Motor neuron (in vitro differentiated cells): ENCODE measurements at regions not wholly inside any gene's neighbourhood (a gene's known extent, or its start where the extent isn't known, plus 50 kb on each side); places are given as distances from the start of the nearest gene placed in this dataset.
"Not testable (repeated sequence)": the region's sequence is repeated elsewhere in the genome, so short reads cannot be mapped to it uniquely, and the experiment has no call there.

Experiments
- ATAC-seq, 8 experiments: fragments of 200-7000 bp; cut with Tn5 transposase; replicated peaks in 6 of 8; 2 replicates each; pipeline ENCODE4 v1.8.0; 2021; ENCODE audit warnings: mild to moderate bottlenecking in 8 of 8, moderate library complexity in 8 of 8
- H3K27ac ChIP-seq, 2 donors: fragments of 250-450 bp; sonication (Bioruptor Pico); 2 replicates each; pipeline ENCODE4 v1.9.0; 2021; ENCODE audit warnings: antibody characterized with exemption in 2 of 2, mild to moderate bottlenecking in 2 of 2, moderate library complexity in 1 of 2
- H3K4me1 ChIP-seq, 2 donors: fragments of 250-450 bp; sonication (Bioruptor Pico); replicated peaks in 1 of 2; 2 replicates each; pipeline ENCODE4 v1.6.1; 2021; ENCODE audit warnings: antibody characterized with exemption in 2 of 2, mild to moderate bottlenecking in 2 of 2, moderate library complexity in 1 of 2
- H3K4me3 ChIP-seq, 5 donors: fragments of 250-450 bp; sonication (Bioruptor Pico); 2 replicates each; pipeline ENCODE4 v1.9.0; 2021; ENCODE audit warnings: antibody characterized with exemption in 5 of 5, mild to moderate bottlenecking in 5 of 5, moderate library complexity in 4 of 5
- WGBS, 10 experiments: fragments of 450-650 bp; shearing (Covaris generic); methylation state at CpG; one replicate each; pipeline ENCODE4 v1.0.0; 2022; 5-methylcytosine and 5-hydroxymethylcytosine counted together
- in situ Hi-C, 9 experiments: fragments of 400-800 bp; cut with MboI; loops; one replicate each; pipeline ENCODE4 v1.15.0; 2021; ENCODE audit warnings: low sequenced_read_pairs in 9 of 9, low pct_unique_long_range_greater_than_20kb in 2 of 9; ENCODE audit not compliant: unreplicated experiment in 9 of 9

- ATAC-seq, H3K4me3 ChIP-seq, H3K4me1 ChIP-seq, H3K27ac ChIP-seq, in situ Hi-C loops: not testable (repeated sequence)
- 90% methylated on average over 6 of the region's 35 CpGs; no CpG with 5 or more reads in 9 of the 10 experiments for WGBS, 10 experiments
These were observed 52.3 kb upstream of the MARK1 start for GRCh38 chr1:220475608-220476007.

GRCh38 chr1:220475141-220475540 lies 52.8 kb upstream of the MARK1 start:
- H3K4me3 ChIP-seq, H3K4me1 ChIP-seq, H3K27ac ChIP-seq, ATAC-seq, in situ Hi-C loops: not testable (repeated sequence)
- WGBS, 10 experiments: 30 to 100% (median 92%) methylated on average over 1 to 7 of the region's 8 CpGs; no CpG with 5 or more reads in 4 of the 10 experiments

GRCh38 chr1:220473440-220473839 lies 54.5 kb upstream of the MARK1 start:
- no peak overlapping the region for H3K27ac ChIP-seq
- 19 to 100% (median 91%) methylated on average over 1 to 2 of the region's 2 CpGs for WGBS, 10 experiments
- H3K4me1 ChIP-seq: no peaks in the 10 kb centered on the region
- H3K4me3 ChIP-seq: no peak overlapping the region
- ATAC-seq: no peak
- in situ Hi-C loops: no loop called here

DNA sequence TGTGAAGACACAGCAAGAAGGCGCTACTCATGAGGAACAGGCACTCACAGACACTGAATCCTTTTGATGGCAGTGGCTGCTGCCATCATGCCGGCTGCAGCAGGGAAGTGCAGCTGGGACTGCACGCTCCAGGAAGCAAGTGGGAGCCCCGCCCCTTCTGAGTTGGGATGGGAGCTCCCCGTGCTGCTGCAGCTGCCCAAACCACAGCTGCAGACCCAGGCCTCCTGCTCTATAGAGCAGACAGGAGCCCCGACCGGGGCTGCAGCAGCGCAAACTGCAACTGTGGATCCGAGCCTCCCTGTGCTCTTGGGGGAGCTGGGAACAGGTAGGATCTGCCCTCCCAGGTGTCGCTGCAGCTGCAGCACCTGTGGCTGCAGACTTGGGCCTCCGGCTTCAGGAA lies 65.2 kb upstream of the MARK1 start:
- in situ Hi-C loops: no loop called here
- peak; percentile 48 to 100 (median 92) for ATAC-seq
- H3K4me3 ChIP-seq: no peak overlapping the region
- no peaks in the 10 kb centered on the region for H3K4me1 ChIP-seq
- H3K27ac ChIP-seq: no peak overlapping the region
- WGBS, 10 experiments: 0 to 60% (median 39%) methylated on average over 1 to 10 of the region's 11 CpGs; no CpG with 5 or more reads in 4 of the 10 experiments

DNA sequence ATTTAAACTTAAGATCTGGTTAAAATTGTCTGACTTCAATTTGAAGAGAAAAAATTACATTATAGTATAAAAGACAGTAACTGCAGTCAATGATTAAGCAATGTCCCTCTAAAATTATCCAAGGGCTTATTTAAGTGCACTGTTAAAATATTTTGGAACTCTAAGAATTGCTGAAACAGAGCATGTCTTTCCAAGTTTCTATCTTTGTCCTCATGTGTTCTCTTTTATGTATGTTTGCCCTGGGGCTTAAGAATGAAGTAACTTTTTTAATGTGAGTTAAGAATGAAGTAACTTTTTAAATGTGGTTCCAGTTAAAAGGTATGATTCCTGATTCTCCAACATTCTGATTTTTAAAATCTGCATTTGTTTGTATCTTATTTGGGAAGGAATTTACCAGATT lies 69.0 kb upstream of the MARK1 start:
- ATAC-seq: no peak
- no peaks in the 10 kb centered on the region for H3K4me1 ChIP-seq
- H3K27ac ChIP-seq: no peak overlapping the region
- in situ Hi-C loops: no loop called here
- H3K4me3 ChIP-seq: no peak overlapping the region

- in situ Hi-C loops: no loop called here
- no peak for ATAC-seq
These were observed 69.9 kb upstream of the MARK1 start for GRCh38 chr1:220457957-220458609.

DNA sequence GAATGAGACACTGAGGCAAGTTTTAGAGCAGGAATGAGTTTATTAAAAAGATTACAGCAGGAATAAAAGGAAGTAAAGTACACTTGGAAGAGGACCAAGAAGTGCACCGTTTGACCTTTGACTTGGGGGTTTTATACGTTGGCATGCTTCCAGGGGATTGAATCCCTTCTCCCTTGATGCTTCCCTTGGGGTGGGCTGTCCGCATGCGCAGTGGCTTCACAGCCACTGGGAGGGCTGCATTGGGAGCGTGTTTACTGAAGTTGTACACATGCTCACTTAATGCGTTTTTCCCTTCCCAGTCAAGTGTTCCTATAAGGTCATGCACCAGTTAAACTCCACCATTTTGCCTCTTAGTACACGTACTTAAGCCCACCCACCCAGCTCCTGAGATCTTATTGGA lies 72.4 kb upstream of the MARK1 start:
- 8 to 96% (median 80%) methylated on average over 2 to 7 of the region's 7 CpGs; no CpG with 5 or more reads in 1 of the 10 experiments for WGBS, 10 experiments
- Histone ChIP-seq H3K4me3 (no peak overlapping the region), H3K4me1 (peaks cover 0 to 3% of the 10 kb centered on the region in 2 donors), H3K27ac (no peak overlapping the region)
- in situ Hi-C loops: no loop called here
- no peak for ATAC-seq

More at GRCh38 chr1:220457957-220458609, 69.9 kb upstream of the MARK1 start:
- Histone ChIP-seq H3K4me1 (no peaks in the 10 kb centered on the region), H3K27ac (no peak overlapping the region), H3K4me3 (no peak overlapping the region)
- 13 to 100% (median 79%) methylated on average over 2 to 5 of the region's 5 CpGs for WGBS, 10 experiments

DNA sequence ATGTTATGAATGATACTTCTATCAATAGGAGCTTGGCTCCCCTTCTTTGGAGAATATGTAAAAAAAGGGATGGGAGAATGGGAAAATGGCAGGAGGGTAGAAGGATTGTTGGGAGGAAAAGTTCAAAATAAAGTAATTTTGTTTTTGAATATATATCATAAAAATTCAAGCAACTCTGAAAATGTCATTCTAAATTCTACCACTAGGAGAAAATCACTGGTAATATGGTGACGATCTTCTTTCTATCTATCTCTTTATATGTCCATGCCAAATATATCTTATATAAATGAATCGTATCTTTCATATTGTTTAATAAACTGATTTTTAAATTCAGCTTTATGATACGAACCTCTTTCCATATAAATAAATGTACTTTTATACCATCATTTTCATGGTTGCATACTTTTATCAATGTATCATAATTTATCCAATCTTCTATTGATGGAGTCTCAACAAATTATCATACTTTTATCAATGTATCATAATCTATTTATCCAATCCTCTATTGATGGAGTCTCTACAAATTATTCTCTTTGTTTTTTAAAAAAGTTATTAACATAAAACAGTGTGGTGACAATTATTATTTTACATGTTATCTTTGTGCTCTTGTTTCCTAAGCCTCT lies 73.7 kb upstream of the MARK1 start:
- Histone ChIP-seq H3K4me1 (peaks cover 0 to 3% of the 10 kb centered on the region in 2 donors), H3K27ac (no peak overlapping the region), H3K4me3 (no peak overlapping the region)
- in situ Hi-C loops: no loop called here
- no peak for ATAC-seq
- 13 to 97% (median 88%) methylated on average over 3 of the region's 3 CpGs for WGBS, 10 experiments

- ATAC-seq: no peak
- Histone ChIP-seq H3K4me3 (no peak overlapping the region), H3K4me1 (peaks cover 0 to 3% of the 10 kb centered on the region in 2 donors), H3K27ac (no peak overlapping the region)
- in situ Hi-C loops: no loop called here
- 13 to 100% (median 90%) methylated on average over 1 to 2 of the region's 2 CpGs; no CpG with 5 or more reads in 1 of the 10 experiments for WGBS, 10 experiments
These were observed 74.6 kb upstream of the MARK1 start for GRCh38 chr1:220453371-220453770.

DNA sequence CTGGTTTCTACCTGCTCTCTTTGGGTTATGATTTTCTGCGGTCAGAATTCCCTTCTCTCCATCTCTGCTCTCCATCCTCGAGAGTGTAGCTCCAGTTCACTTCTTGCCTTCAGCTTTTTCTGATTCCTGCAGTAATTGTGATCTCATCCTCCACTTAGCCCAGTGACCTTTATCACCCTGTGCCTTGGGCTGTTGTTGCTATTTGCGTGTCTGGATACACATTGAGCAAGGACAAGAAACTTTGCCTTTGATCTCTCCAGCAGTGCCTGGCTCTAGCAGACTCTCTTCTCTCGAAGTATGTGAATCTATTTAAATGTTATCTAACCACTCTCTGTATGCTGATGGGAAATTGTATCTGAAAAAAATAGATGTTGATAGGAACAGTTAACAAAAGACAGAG lies 76.4 kb upstream of the MARK1 start:
- H3K4me3 ChIP-seq: no peak overlapping the region
- peaks cover 0 to 3% of the 10 kb centered on the region in 2 donors for H3K4me1 ChIP-seq
- WGBS, 10 experiments: 10 to 100% (median 36%) methylated on average over 1 to 4 of the region's 4 CpGs; no CpG with 5 or more reads in 1 of the 10 experiments
- no peak overlapping the region for H3K27ac ChIP-seq
- peak in 7 of 8 experiments; percentile 52 to 95 (median 72) for ATAC-seq
- in situ Hi-C loops: no loop called here

DNA sequence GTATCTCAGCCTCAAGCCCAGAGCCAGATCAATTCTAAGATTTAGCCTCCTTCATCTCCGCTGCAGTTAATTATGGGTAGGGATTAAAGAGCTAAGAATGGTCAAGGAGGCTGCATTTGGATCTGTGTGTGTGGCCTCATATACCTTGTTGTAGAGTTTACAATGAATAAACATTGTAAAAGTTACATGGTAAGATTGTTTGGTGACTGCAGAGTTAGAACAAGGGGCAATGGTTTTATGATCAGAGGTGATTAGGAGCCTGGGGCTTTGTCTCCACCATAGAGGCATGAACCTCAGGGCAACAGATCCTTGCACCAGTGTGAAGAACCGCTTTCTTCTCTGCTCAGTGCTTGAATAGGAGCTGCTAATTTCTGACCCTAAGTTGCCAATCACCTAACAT lies 77.0 kb upstream of the MARK1 start:
- no peak overlapping the region for H3K27ac ChIP-seq
- in situ Hi-C loops: no loop called here
- no peak overlapping the region for H3K4me3 ChIP-seq
- ATAC-seq: no peak
- WGBS, 10 experiments: 10 to 100% (median 100%) methylated on average over 1 to 2 of the region's 2 CpGs; no CpG with 5 or more reads in 3 of the 10 experiments
- H3K4me1 ChIP-seq: peaks cover 0 to 3% of the 10 kb centered on the region in 2 donors

DNA sequence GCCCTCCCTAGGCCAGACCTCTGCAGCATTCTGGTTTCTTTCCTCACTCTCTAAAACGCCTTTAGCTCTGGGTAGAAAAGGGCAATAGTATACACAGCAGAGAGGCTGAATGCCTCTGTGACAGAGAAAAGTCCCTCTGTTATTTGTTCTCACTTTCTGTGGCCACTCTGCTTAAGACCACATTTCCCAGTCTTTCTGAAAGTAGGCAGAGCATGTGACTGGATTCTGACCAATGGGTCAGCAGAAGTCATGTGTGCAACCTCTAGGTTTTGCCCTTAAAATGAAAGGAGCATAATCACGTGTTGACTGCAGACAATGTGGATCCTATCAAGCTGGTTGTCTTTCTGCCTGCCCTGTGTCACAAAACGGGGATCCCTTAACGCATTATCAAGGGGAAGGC lies 79.7 kb upstream of the MARK1 start:
- Histone ChIP-seq H3K4me3 (no peak overlapping the region), H3K27ac (no peak overlapping the region), H3K4me1 (peaks cover 0 to 3% of the 10 kb centered on the region in 2 donors)
- ATAC-seq: no peak
- in situ Hi-C loops: no loop called here
- WGBS, 10 experiments: 0 to 100% (median 62%) methylated on average over 1 to 4 of the region's 4 CpGs; no CpG with 5 or more reads in 2 of the 10 experiments

DNA sequence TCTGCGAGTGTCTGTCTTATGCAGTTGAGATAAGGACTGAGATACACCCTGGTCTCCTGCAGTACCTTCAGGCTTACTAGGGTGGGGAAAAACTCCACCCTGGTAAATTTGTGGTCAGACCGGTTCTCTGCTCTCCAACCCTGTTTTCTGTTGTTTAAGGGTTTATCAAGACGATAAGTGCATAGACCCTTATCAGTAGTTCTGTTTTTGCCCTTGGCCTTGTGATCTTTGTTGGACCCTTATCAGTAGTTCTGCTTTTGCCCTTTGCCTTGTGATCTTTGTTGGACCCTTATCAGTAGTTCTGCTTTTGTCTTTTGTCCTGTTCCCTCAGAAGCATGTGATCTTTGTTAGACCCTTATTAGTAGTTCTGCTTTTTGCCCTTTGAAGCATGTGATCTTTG lies 83.3 kb upstream of the MARK1 start:
- H3K4me1 ChIP-seq, H3K4me3 ChIP-seq, H3K27ac ChIP-seq, in situ Hi-C loops, ATAC-seq: not testable (repeated sequence)
- whole genome bisulfite sequencing, 10 experiments: 0 to 100% (median 80%) methylated on average over 1 to 3 of the region's 3 CpGs; no CpG with 5 or more reads in 3 of the 10 experiments

- no peak overlapping the region for H3K4me3 ChIP-seq
- ATAC-seq: peak in 1 of 8 experiments; percentile 23
- in situ Hi-C loops: no loop called here
- WGBS, 10 experiments: 20 to 92% (median 58%) methylated on average over 1 to 3 of the region's 3 CpGs; no CpG with 5 or more reads in 3 of the 10 experiments
- no peak overlapping the region for H3K27ac ChIP-seq
- no peaks in the 10 kb centered on the region for H3K4me1 ChIP-seq
These were observed 86.7 kb upstream of the MARK1 start for GRCh38 chr1:220441211-220441610.
